ENCODE measurements at regions not wholly inside any gene's neighbourhood (a gene's known extent, or its start where the extent isn't known, plus 50 kb on each side); places are given as distances from the start of the nearest gene placed in this dataset.

DNA sequence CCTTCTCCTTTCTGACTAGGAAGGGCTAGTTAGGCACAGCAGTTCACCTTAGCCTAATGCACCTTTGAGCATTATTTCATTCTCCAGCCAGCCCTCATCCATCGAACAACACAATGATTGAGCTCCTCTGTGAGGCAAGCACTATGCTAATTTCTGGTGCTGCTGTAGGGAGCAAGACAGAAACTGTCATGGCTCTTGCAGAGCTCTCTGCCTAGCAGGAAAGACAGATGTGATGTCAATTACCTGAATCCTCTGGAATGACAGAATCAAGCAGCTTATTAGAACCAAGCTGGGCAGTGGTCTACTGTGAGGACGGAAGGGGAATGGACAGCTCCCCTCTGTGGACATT is 256.1 kb upstream of the NOCT start:
- TF ChIP-seq, protein P1, sequence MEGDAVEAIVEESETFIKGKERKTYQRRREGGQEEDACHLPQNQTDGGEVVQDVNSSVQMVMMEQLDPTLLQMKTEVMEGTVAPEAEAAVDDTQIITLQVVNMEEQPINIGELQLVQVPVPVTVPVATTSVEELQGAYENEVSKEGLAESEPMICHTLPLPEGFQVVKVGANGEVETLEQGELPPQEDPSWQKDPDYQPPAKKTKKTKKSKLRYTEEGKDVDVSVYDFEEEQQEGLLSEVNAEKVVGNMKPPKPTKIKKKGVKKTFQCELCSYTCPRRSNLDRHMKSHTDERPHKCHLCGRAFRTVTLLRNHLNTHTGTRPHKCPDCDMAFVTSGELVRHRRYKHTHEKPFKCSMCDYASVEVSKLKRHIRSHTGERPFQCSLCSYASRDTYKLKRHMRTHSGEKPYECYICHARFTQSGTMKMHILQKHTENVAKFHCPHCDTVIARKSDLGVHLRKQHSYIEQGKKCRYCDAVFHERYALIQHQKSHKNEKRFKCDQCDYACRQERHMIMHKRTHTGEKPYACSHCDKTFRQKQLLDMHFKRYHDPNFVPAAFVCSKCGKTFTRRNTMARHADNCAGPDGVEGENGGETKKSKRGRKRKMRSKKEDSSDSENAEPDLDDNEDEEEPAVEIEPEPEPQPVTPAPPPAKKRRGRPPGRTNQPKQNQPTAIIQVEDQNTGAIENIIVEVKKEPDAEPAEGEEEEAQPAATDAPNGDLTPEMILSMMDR (IDR thresholded peaks at IDR 0.05 in 8 of 11, conservative IDR thresholded peaks at IDR 0.05 in 3 of 11) = no peak
- TF ChIP-seq POLR2A (IDR thresholded peaks at IDR 0.05) (no peak), POLR2AphosphoS5 (IDR thresholded peaks at IDR 0.05) (no peak)

DNA sequence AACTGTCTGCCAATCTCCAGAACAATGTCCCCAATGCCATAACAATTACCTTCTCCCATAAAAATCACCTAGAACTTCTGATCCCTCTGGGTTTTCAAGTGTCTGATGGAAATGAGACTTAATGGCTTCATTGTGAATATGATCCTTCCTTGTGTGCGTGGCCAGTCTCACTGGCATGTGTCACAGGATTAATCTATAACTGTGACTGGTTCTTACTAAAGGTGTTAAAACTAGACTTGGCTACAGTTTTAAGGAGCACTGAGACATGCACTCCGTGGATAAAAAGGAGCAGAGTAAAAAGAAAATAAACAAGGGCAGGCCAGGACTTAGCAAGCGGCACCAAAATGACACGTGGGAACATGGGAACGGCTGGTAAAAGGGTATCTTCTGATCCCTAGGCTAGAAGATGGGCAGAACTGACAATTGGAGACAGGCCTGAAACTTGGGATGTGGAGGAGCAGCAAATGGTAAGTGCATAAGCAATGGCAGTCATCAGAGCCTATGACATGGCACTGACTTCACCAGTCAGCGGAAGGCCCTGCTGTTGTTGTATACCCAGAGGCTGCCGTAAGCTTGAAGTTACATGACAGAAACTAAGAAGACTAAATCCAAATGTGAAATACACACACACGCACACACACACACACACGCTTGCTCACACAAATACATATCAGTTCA is 256.6 kb upstream of the NOCT start:
- Histone ChIP-seq H3K36me3 (no peaks in the 10 kb centered on the region), H3K4me3 (no peak overlapping the region), H3K27me3 (replicated peaks in 1 of 7) (no peaks in the 10 kb centered on the region), H3K4me1 (no peaks in the 10 kb centered on the region), H3K27ac (no peak overlapping the region), H3K9me3 (peaks cover 0 to under 1% (median 0%) of the 10 kb centered on the region in 8 donors)
- 87 to 94% (median 91%) methylated on average over 9 of the region's 9 CpGs for WGBS, 5 donors
- no peak for DNase-seq
- TF ChIP-seq POLR2AphosphoS5 (IDR thresholded peaks at IDR 0.05) = no peak
- no peak for TF ChIP-seq POLR2A (IDR thresholded peaks at IDR 0.05)
- TF ChIP-seq, protein P1 (IDR thresholded peaks at IDR 0.05 in 8 of 11, conservative IDR thresholded peaks at IDR 0.05 in 3 of 11) = no peak
- intact Hi-C loops (cut with DNase I; ENCODE audit: low total_unique reads) = no loop called here

More for the DNA sequence above, 256.1 kb upstream of the NOCT start:
- 81 to 93% (median 84%) methylated on average over 2 of the region's 2 CpGs for WGBS, 5 donors
- Histone ChIP-seq H3K4me3 (no peak overlapping the region), H3K27me3 (replicated peaks in 1 of 7) (no peaks in the 10 kb centered on the region), H3K36me3 (no peaks in the 10 kb centered on the region), H3K4me1 (no peaks in the 10 kb centered on the region), H3K9me3 (no peaks in the 10 kb centered on the region), H3K27ac (no peak overlapping the region)
- intact Hi-C loops (cut with DNase I; ENCODE audit: low total_unique reads) = no loop called here
- no peak for DNase-seq

DNA sequence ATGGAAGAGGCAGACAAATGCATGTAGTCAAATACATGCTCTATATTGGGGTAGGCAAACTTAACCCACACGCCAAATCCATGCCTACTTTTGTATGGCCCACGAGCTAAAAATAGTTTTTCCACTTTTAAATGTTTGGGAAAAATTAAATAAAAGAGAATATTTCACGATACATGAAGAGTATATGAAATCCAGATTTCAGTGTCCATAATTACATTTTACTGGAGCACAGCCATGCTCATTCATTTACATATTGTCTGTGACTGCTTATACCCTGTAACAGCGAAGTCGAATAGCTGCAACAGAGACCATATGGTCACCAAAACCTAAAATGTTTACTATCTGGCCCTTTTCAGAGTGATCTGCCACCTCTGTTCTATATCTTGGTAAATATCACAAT is 257.4 kb upstream of the NOCT start:
- H3K27me3 ChIP-seq (replicated peaks in 1 of 7) = no peaks in the 10 kb centered on the region
- H3K4me3 ChIP-seq = no peak overlapping the region
- H3K27ac ChIP-seq = no peak overlapping the region
- WGBS, 5 donors = 85 to 88% (median 86%) methylated on average over 5 of the region's 5 CpGs
- intact Hi-C loops (cut with DNase I; ENCODE audit: low total_unique reads) = no loop called here
- no peak for DNase-seq
- peaks cover 0 to 8% (median 5%) of the 10 kb centered on the region in 8 donors for H3K9me3 ChIP-seq
- H3K36me3 ChIP-seq = no peaks in the 10 kb centered on the region
- TF ChIP-seq POLR2AphosphoS5 (IDR thresholded peaks at IDR 0.05) (no peak), POLR2A (IDR thresholded peaks at IDR 0.05) (no peak)
- TF ChIP-seq, protein P1 (IDR thresholded peaks at IDR 0.05 in 8 of 11, conservative IDR thresholded peaks at IDR 0.05 in 3 of 11) = no peak
- no peaks in the 10 kb centered on the region for H3K4me1 ChIP-seq

DNA sequence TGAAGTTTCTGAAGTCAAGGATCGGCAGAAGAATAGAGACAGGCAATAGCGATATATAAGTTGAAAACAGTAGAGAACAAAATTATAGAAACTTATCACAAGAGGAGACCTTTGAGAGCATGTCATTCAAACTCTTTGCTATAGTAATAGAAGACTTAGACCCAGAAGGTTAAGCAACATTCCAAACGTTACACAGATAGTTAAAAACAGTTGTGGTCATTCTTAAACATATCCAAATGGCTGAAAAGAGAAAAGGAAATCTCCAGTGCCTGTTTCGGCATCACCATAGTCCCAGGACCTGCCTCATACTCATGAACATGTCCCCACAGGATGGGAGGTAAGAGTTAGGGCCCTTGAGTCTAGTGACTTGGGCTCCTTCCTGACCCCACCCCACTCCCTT is 258.1 kb upstream of the NOCT start:
- H3K36me3 ChIP-seq = no peaks in the 10 kb centered on the region

More for the DNA sequence above, 258.1 kb upstream of the NOCT start:
- TF ChIP-seq POLR2AphosphoS5 (IDR thresholded peaks at IDR 0.05) (no peak), POLR2A (IDR thresholded peaks at IDR 0.05) (no peak)
- TF ChIP-seq, protein P1 (IDR thresholded peaks at IDR 0.05 in 8 of 11, conservative IDR thresholded peaks at IDR 0.05 in 3 of 11) = no peak
- WGBS, 5 donors = 71 to 87% (median 84%) methylated on average over 4 of the region's 4 CpGs
- H3K27me3 ChIP-seq (replicated peaks in 1 of 7) = no peaks in the 10 kb centered on the region
- H3K4me1 ChIP-seq = no peaks in the 10 kb centered on the region
- H3K4me3 ChIP-seq = no peak overlapping the region
- H3K27ac ChIP-seq = no peak overlapping the region
- peaks cover 0 to 16% (median 10%) of the 10 kb centered on the region in 8 donors for H3K9me3 ChIP-seq
- DNase-seq = no peak
- intact Hi-C loops (cut with DNase I; ENCODE audit: low total_unique reads) = no loop called here
